RCC 7860 (cell line): ENCODE measurements at regions not wholly inside any gene's neighbourhood (a gene's known extent, or its start where the extent isn't known, plus 50 kb on each side); places are given as distances from the start of the nearest gene placed in this dataset.

Experiments
- DNase-seq: peaks from one replicate; pipeline ENCODE4 v3.0.0-alpha.2; 2015; ENCODE audit warnings: low spot score
- FAIRE-seq: peaks from 2 replicates; lab custom pipeline; 2012; peaks lifted over from hg19 to GRCh38; lab: Jason Lieb, UNC

DNA sequence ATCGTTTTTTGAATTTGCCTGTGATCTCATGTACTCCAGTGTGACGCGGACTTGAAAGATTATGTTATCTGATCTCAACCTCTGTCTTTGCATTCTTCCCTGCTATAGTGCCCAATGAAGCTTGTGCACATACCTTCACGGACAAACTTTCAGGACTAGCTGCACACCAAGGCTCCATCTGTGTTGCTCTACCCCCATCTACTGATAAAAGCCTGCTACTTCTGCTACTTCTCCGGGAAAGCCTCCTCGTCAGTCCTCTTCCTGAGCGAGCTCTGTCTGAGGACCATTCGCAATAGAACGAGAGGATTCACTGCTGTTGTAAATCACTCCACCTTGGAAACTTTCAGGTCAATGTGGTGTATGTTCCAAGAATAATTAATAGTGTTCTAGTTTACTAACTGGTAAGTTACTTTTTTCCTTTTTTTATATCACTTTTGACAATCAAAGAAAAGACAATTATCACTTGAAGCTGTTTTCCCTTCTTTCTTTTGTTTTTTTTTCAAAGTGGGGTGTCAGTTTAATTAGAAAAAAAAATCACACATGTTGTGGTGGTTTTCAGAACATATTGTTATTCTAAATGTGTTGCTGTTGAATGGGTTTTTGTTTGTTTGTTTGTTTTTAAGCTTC is 217.6 kb downstream of the ARRDC4 start:
- no peak for FAIRE-seq
- peak; percentile 45 for DNase-seq

DNA sequence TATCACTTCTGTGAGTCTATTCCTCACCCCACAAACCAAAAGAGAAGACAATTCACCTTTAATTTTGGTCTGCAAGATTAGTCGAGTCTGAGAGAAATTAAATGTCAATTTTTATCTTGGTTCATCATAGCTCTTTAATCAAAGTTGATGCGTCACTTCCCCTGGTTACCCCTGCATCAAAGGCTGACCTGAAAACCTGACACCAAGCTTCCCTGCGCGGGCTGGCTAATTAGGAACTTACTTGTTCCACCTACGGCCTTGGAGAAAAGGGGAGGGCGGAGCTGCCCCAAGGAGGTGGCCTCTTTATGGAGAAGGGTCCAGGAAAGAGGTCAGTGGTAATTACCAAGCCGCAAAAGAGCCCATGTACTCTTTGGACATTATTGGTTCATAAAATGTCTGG is 218.4 kb downstream of the ARRDC4 start:
- FAIRE-seq (no peak), DNase-seq (no peak)

DNA sequence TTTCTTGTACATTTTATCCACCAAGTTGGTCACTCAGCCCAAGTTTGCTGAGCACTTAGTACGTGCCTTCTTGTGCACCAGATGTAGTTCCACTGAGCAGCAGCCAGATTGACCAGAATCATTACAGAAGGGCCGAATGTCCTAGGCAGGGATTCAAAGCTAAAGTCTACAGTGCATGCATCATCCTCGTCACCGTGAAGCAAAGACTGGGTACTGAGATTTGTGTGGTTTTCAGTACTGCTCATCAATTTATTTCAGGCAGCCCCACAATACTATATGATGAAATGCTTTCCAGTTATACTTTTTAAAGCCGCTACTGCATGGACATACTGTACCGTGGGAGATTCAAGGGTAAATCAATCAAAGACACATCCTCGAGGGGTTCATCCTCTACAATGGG is 227.0 kb downstream of the ARRDC4 start:
- FAIRE-seq = no peak
- no peak for DNase-seq

DNA sequence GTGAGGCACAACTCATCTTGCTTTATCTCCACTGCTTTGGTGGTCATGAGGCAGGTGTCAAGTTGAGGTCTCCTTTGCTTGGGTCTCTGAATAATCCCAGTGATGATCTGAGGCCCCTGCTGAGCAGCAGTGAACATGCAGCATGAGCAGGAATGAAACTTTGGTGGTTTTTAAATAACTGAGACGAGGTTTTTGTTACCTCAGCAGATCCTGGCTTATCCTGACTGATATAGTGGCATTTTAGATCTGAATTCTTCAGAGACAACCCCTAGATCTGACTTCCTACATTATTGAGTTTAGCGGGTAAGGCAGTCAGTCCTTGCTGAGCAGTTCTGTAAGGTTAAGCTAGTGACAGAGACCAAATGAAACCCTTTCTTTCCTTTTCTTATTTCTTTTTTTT is 230.4 kb downstream of the ARRDC4 start:
- DNase-seq (no peak), FAIRE-seq (no peak)

DNA sequence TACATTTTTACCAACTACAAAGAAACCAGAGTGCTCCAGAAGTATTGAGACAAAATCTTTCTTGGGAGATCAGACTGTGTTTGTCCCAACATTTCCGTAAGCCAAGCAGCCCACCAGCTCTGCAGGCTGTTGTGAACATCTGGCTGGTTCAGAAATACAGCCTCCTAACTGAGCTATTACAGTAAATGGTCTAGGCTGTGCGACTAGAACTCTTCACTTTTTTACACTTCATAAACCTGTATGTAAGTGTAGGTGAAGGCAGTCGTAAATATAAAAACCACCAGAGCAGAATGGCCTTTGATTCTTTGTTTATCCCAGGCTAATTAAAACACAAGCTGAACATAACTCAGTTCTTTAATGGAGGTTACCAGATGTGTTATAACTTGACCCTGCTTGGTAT is 235.3 kb downstream of the ARRDC4 start:
- DNase-seq (no peak), FAIRE-seq (no peak)

DNA sequence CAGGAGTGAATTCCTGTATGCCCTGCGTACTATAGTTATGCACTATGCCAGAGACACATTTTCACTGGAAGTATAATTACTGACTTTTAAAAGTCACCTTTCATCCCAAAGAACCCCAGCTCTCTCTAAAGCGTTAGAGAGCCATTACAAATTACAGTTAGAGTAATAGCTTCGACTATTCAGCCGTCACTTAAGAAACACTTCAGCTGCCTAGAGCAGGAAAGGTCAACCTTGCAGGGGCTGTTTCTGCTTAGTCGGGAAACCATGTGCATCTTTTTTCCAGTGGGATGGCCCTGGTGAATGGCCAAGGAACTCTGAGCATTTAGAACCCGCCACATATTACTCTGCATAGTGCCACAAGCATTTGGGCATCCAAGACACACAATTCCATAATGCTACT is 235.9 kb downstream of the ARRDC4 start:
- no peak for FAIRE-seq
- no peak for DNase-seq

DNA sequence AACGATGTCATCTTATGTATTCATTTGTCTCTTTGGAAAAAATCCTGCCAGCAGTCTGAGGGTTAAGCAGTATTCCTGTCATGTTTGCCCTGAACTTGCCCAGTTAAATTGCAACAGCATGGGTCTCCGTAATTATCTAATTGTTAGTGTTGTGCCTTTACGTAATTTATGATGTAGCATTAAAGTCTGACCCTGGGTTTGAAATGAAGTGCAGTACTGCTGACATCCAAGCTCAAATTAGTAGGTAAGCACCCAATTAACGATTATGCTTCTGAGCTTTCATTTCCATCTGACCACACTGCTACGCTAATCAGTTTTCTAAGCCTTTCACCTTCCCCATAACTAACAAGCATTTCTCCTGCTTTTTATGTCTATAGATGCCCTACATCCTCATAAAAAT is 241.8 kb downstream of the ARRDC4 start:
- FAIRE-seq (no peak), DNase-seq (no peak)

DNA sequence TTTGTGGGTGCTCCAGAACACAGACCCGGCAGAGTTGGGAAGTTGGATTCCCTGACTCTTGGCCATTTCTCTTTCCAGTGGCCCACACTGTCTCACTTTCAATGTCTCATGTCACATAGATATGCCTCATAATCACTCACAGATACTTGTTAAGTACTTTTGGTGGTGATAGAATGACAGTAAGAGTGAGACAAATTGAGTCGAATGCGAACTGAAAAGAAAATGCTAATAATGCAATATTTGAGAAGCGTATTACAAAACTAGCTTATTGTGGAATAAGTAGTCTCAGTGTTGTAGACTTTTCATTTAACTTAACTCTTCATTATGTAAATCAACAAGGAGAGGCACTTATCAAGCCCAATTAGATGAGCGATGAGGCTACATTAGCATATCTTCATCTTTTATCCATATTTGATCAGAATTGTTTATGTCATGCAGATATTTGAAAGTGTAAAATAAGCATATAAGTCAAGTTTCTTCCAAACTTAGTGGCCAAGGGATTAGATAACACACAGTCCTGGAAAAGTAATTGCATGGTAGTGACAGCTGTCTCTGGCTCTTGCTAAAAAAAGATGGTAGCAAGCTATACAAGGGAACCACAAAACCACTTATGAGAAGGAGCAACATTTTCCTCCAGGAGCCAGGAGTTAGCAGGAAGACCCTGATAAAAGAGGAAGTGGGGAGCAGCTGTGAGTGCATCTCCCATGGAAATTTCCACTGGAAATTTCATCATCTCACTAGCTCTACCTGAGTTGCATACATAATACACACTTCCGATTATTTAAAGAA is 243.6 kb downstream of the ARRDC4 start:
- FAIRE-seq (no peak), DNase-seq (no peak)

DNA sequence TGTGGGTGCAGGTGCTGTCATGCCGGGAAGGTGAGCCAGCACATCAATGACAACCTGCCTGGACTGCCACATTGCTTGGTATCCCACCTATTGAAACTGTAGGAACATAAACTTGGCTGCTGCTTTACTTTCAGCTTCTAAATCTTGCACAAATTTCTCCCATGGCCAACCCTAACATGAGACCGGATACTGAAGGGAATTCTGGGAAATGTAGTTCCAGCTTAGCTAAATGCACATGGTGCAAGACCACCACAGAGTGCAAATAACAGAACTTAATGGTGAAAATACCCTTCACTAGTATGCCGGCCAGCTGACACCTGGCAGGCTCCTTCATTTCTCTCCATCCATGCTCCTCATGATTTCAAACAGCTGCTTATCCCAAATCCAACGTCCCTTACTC is 247.4 kb downstream of the ARRDC4 start:
- DNase-seq (no peak), FAIRE-seq (no peak)

DNA sequence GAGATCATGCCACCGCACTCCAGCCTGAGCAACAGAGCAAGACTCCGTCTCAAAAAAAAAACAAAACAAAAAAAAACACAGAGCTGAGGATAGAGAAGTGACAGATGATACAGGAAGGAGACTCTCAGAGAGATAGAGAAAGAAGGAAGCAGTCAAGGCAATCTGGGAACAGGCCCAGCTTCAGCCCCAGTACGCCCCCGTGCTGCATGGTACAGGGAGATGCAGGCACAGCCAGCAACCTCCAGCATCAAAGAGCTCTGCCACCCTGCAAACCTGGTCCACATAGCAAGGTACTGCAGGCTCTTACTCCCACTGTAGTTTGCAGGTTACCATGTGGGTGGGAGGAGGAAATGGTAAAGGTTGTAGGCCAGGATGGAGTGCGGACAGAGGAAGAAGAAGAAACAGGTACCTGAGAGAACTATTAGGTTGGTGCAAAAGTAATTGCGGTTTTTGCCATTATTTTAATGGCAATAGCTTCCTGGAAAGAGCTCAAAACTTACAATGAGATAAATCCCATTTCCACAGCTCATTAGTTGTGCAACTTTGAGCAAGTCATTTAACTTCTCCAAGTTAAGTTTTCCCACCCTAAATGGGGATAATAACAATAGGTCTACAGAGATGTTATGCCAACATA is 253.0 kb downstream of the ARRDC4 start:
- FAIRE-seq (no peak), DNase-seq (no peak)

DNA sequence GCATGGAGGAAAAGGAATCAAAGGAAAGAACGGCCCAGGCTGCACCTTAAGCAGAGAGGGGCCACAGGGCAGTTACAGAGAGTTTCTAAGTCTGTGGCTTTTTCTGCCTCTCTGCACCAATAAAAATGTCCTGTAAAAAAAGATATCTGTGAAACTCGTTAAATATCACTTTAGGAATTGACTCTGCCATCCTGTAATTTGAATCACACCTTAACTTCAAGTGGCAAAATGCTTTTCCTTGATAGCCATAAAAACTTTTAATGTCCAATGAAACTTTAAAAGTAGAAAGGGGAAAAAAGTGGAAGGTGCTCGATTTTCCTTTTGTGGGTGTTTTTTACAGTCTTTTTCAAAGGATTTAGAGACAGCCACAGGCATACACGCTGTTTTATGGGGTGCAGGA is 255.7 kb downstream of the ARRDC4 start:
- DNase-seq (no peak), FAIRE-seq (no peak)

DNA sequence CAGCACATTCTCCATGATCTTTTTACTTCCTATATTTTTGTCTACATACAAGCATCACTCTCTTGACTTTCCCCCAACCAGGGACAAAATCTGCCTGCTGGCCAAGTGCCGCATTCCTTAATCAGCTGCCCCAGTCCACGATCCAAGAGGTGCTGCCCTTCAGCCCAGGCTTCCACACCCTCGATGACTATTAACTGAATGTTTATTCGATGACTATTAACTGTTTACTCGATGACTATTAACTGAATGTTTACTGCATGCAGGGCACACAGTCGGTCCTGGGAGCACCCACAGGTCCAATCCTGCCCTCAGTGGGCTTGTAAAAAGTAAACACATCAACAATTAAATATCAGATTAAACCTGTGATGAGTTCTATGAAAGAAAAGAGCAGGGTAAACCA is 256.9 kb downstream of the ARRDC4 start:
- DNase-seq (no peak), FAIRE-seq (no peak)

DNA sequence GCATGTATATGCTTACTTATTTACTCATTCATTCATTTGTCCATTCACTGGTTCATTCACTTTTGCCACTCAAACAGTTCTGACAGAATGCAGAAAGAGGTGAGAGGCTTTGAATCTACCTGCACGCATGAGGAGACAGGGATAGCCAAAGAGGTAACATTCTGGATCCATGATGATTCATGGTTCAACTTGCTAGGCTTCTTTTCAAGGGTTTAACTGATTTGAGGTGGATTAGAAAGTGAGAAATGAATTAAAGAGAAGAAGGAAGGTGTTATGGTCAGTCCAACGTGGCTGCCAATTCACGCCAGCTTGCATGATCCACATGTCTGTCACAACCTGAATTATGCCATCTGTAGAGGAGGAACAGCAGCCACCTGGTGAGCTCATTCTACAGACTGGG is 260.6 kb downstream of the ARRDC4 start:
- FAIRE-seq (no peak), DNase-seq (no peak)

DNA sequence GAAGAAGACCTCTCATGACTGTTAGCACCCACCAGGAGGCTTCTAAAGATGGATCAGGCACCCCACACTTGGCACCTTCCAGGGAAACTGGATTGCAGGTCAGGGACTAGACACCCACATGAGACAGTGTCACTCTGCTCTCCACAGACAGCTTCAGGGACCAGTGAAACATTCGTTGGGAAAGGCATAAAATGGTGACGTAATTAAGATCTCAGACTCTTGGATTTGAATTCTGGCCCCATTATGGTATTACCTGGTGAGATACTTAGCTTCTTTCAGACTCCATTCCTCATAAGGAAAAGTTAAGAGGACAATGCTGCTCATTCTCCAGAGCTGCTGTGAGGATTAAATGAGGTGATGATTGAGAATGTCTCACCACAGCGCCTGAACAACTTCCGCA is 261.1 kb downstream of the ARRDC4 start:
- DNase-seq = no peak
- FAIRE-seq = no peak

DNA sequence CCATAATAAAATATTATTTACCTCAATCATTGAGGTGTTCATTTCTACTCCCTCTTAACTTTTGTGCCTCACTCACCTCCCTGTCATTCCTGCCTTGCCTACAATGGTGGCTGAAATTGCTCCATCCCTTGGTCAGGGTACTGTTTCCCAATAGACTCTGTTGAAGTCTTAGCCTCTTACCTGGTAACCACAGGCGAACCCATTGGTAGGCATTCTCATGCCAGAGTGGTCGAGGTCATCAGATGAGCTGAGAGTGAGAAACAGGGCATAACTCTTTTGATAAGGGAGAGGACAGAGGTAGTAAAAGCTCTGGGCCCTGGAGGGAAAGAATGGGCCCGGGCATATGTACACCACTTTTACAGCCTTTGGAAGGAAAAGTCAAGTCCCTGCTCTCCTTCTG is 265.6 kb downstream of the ARRDC4 start:
- DNase-seq = no peak
- no peak for FAIRE-seq

DNA sequence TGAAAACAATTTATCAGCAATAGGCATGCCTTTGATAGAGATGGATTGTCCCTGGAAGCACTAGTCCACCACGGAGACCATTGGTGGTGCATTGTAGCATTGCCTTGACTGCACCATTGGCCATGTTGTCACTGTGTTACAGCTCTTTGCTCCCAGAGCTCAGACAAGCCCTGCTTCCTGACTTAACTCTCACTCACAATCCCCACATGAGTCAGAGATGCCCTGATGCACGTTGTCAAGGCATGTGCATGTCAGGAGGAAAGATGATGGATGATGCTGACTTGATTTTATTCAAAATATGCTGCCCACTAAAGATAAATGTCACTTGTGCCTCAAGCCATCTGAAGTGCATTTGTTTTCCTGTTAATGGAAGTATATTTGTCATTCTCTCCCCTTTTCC is 266.1 kb downstream of the ARRDC4 start:
- FAIRE-seq (no peak), DNase-seq (no peak)

DNA sequence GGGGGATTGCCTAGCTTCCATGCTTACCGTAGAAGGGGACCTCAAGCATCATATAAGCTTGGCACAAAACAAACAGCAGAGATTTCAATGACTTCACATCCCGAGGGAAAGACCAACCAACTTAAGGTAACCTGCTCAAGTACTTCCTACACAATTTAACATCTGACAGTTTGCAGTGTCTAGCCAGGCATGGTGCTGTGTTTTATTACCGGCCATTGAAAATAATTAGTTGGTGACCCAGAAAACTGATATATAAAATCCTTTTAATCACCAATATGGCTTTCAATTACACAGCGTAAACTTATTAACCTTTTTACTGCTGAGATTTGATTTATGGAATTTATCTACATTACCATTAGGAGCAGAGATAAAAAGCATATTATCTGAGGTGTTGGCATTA is 268.3 kb downstream of the ARRDC4 start:
- FAIRE-seq (no peak), DNase-seq (no peak)

DNA sequence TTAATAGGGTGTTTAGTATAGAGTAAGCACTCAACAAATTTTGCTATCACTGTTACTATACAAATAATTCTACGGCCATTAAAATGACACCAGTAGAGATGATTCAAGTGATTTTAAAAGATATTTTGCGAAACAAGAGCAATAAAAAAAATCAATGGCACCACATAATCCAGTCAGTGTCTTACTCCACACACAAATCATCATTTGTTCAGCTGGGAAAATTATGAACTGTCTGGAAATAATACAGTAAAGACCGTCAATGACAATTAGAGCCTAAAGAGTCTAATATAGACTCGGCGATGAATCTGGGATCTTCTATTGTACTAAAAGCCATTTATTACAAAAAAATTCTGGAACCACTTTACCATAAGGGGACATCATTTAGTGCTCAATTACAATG is 270.5 kb downstream of the ARRDC4 start:
- DNase-seq (no peak), FAIRE-seq (no peak)

DNA sequence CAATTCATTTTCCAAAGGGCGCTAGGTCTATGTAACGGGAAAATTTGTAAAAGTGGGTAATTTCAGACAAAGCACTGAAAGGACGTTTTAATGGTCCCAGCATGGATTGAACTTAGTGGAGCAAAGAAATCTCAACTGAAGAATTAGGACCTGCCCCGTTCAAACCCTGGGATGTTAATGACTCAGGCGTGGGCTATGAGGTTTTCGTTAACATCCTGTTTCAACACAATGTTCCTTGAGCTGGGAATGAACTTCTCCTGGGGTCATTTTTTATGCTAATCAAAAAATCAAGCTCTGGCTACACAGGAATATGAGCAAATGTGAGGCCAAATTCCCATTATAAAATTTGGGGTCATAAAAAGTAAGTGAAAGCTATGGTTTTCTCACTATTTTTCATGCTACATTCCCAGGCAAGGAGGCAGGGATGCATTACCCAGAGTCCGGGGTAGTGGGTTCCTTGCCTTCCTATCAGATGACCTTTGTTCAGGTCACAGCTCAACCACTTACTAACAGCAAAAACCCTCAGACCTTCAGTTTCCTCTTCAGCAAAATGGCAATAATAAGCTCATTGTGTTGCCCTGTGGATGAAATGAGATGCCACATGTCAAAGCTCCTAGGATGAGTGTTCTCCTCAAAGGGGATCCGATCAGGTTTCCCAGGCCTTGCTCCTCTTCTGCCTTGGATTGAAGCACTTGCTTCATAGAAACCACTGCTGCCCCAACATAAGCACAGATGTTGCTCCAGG is 271.4 kb downstream of the ARRDC4 start:
- FAIRE-seq = no peak

DNA sequence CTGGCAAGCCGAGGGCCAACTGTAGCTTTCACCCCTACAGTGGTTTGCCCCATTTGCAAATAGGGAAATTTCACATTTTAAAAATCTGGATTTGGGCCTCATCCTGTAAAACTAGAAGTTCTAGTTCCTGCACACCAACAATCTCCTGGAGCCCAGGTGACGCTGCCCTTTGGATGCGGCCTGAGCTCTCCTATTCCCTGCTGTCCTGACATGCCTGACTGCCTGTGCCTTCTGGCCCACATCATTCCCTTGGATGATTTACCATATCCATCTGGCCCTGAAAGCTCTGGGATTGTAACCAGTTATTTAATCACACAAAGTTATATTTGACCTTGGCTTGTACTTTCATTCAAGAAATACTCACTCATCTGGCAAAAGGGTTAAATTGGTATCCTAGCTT is 272.3 kb downstream of the ARRDC4 start:
- DNase-seq = no peak
- FAIRE-seq = no peak

More for the DNA sequence above, 271.4 kb downstream of the ARRDC4 start:
- no peak for DNase-seq

DNA sequence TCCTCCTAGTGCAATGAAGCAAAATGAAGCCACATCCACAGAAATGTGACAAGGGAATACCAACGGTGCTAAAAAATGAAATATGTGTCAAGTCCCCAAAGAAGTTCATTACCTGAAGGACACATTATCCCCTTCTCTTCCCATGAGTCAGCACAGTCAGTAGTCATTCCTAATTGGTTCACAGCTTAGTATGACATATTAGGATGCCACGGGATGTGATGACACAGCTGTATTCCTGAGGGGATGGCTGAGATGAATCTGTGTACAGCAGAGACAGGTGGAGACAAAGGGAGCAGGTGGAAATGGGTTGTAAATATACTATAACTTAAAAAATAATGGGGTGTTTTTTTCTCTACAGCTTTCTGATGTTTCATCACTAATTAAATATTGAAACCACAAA is 273.4 kb downstream of the ARRDC4 start:
- DNase-seq = no peak
- FAIRE-seq = no peak

DNA sequence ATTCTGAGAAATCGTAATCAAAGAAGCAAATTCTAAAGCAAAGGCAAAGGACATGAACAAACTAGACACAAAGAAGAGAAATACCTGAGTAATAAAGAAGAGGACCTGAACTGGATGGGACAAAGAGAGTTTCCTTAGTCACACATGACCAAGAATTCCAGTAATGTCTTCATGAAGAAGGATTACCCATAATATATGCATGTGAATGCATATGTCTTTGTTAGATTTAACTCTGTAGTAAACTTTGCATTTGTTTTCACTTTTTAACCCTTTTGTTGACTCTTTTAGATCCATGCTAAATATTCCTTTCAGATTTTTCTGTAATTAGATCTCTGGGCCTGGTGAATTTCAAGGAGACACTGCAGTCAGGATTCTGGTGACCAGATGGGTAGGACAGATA is 279.8 kb downstream of the ARRDC4 start:
- FAIRE-seq (no peak), DNase-seq (no peak)
